DMS153 (cell line): ENCODE measurements at regions not wholly inside any gene's neighbourhood (a gene's known extent, or its start where the extent isn't known, plus 50 kb on each side); places are given as distances from the start of the nearest gene placed in this dataset.

ENCODE experiments used
- DNase-seq: peaks from one replicate; lab custom pipeline; 2025; lab: John Stamatoyannopoulos, UW

DNA sequence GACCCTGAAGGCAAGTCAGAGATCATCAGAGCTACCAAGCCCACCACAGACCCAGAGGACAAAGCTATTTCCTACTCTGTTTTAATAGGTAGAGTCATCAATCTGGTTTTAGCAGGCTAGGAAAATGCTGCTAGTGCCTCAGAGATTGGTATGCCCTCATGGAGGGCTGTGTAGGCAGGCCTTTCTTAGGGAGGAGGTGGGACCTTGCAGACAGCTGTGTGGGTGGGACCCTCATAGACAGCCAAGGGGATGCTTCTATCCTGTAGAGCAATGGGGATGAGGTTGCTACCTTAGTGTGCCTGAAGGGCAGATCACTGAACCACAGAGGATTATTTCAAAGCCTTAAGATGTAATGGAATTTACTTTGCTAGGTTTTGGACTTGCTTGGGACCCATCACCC, 534.9 kb upstream of the KLF12 start:
- no peak for DNase-seq

DNA sequence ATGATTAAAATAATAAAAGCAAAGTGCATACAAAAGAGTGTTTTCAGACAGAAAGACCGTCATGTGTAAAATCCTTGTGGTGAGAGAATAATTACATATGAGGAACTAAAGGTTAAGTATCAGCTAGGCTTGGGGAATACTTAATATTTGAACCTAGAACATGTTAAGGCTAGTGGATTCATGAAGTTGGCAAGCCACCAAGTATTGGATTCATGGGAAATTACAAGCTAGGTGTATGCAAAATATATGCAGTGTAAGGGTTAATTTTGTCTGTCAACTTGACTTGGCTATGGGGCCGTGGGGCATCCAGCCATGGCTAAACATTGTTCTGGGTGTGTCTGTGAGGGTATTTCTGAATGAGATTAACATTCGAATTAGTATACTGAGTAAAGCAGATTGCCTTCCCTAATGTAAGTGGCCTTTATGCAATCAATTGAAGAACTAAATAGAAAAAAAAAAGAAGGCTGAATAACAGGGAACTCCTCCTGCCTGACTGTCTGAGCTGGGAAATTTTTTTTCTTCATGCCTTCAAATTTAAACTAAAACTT, 533.5 kb upstream of the KLF12 start:
- DNase-seq = no peak

DNA sequence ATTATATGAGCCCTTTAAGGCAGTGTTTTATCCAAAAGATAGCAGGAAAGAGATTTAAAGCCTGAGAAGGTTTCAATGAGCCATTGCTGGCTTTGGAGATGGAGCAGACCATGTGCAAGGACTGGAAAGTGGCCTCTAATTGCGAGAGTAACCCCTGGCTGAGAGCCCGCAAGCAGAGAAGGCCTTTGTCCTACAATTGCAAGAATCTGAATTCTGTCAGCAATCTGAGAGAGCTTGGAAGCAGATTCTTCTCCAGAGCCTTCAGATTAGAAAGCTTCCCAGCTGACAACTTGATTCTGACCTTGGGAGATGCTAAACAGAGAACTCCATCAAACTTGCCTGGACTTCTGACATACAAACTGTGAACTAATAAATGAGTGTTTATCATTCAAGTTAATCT, 528.7 kb upstream of the KLF12 start:
- no peak for DNase-seq

DNA sequence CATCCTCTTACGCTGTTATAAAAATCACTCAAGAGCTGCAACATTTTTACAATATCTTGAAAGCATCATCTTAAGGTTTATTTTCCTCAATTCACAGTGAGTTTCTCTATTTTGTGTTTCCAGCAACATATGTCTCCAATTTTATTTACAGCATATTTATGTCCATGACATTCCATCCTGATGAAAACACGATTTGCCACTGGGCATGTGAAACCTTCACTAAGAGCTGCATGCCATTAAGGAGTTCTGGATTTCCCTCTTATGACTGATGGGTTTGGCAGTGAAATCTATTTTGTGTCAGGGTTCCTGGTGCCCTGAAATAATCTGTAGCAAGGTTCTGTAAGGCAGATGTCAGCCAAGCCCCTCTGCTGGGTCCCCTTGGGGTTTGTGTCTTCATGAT, 527.6 kb upstream of the KLF12 start:
- no peak for DNase-seq

DNA sequence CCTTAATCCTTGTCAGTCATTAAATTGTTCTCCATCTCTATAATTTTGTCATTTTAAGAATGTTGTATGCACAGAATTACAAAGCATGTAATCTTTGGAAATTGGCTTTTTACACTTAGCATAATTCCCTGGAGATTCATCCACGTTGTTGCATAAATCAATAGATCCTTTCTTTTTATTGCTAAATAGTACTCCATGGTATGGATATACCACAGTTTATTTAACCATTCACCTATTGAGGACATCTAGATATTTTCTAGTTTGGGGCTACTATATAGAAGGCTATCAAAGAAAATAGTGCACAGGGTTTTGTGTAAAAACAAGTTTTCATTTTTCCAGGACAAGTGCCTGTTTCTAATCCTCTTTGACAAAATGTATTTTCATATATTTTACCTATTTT, 523.6 kb upstream of the KLF12 start:
- no peak for DNase-seq

DNA sequence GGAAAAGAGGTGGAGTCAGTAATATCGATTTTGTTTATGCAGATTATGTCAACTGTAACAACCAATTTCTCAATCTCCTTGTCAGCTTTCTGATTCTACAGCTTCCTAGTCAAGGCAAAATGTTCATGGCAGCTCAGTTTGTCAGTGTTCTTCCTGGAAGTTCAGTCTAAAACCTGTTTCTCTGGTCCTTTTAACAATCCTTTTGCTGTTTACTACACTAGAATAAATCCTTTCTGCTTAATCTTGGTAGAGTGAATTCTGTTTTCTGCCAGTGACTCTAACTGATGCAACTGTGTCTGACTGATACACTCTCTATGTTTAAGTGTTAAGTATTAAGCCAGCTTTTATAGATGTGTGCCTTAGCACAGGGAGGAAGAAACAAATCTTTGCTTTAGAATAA, 516.9 kb upstream of the KLF12 start:
- DNase-seq = no peak

DNA sequence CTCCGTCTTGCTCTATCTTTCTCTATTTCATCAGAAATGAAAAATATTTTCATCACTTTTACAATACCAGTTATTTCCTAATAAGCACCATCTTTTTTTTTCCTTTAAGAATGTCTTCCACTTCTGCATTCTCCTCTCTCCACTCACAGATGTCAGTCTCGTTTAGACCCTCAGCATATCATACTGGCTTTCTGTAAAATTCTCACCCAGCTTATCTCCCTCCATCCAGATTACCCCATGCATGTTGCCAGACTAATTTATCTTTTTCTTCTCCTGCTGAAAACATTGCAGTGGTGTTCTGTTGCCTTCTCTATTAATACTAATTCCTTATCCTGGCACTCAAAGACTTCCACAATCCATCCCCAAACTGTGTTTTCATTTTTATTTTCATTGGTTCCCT, 513.8 kb upstream of the KLF12 start:
- DNase-seq = no peak

DNA sequence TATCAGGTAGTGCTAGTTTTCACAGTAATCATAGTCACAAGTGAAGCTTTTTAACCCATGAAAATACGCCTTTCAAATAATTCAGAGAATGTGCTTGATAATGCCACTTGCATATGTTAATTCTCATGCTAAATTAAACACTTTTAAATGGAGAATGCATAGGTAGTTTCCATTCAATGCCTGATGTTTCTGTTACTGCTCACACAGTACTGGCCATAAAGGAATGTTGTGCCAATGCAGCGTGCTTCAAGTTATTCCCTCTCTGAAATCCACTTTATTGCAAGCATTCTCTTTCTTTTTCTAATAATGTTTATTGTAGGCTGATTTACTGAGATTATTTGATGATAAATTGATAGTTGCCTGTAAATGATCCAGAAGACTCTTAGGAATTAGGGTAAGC, 513.0 kb upstream of the KLF12 start:
- no peak for DNase-seq

DNA sequence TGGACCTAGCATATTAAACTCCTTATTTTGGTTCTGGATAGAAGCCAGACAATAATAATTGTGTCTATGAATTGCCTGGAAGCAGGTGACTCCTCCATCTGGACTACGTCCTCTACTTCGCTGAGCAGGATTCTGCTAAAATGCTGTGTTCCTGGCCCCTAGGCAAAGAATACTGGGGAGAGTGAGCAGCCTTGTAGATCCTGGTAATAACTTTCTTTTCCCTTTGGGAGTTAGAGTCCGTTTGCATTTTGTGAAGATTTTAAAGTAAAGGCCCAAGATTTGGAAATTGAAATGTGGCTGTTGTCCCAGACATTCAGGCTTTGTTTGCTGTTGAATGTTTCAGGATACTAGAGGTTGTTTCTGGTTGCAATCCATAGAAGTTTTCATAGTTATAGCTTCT, 511.9 kb upstream of the KLF12 start:
- DNase-seq = no peak

DNA sequence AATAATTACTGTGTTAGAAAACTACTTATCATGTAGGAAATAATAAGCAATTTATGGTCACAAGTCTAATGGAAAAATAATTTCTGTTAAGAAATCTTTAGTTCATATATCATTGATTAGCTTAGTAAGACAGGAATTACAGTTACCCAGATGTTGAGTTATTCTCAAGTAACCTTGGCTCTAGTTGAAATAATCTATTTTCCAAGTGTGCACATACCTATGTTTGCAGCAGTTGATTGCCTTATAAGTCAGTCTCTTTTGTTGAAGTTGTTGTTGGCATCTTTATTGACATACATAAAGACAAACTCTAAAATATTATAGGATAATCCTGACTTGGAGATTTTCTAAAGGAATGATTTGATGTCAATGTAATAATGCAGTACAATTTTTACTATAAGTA, 511.4 kb upstream of the KLF12 start:
- DNase-seq = no peak

DNA sequence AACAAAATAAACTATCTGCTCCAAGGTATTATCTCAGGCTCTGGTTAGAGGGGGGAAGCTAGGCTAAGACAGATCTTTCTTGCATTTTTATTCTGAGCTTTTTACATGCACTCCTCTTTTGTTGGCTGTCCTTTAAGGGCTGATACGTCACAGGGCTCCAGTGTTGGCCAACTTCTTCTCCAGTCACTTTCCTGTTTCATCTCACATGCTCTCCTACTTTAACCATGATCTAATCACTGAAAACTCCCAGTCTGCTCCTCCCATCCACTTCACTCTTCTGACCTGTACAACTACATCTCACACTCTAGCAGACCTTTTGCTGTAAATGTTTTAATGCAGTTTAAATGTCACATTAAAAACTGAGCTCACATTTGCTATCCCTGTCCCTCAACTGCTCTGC, 510.0 kb upstream of the KLF12 start:
- DNase-seq = no peak

DNA sequence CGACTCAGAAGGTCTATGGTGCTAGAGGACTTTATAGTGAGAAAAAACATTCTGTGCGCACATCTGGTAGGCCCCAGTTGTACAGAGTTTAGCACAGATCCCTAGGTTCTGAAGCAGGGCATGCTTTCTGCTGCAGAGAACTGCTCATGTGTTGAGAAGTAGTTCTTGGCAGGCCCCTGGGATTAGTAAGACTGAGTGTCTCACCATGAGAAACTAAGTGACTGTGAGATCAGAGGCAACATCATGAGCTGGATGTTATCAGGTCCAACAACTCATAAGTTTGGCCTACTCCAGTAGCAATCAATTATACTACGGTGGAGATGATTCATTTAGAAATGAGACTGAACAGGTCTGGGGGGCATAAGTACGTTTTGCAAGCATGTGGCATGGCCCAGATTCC, 507.4 kb upstream of the KLF12 start:
- no peak for DNase-seq

DNA sequence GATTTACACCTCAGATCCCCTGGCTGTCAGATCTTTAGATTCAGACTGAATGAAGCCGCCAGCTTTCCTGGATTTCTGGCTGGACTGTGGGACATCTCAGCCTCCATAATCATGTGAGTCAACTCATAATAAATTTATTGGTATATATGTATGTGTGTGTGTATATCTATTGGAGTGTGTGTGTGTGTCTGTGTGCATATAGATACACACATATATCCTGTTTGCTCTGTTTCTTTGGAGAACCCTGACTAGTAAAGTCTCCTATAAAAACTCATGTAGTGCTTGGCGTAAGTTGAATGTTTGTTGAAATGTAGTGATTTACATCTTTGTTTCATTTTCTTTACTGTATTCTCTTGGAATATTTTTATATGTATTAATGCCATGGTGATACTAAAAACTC, 499.5 kb upstream of the KLF12 start:
- DNase-seq = no peak

DNA sequence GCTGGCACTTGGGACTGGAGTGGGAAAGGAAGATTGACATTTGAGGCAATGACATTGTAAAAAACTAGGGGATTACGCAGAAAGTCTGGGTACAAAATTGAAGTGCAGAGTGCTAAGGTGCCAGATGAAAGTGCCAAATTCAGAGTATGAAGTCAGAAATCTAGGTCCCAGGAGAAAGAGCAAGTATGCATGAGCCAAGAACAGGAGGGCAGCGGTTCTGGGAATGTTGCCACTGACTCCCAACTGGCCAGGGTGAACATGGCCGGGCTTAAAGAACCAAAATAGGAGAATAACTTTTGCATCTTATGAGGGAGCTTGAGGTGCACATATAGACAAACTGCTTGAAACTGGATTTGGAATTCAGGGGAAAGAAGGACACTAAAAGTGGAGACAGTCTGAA, 495.8 kb upstream of the KLF12 start:
- no peak for DNase-seq

DNA sequence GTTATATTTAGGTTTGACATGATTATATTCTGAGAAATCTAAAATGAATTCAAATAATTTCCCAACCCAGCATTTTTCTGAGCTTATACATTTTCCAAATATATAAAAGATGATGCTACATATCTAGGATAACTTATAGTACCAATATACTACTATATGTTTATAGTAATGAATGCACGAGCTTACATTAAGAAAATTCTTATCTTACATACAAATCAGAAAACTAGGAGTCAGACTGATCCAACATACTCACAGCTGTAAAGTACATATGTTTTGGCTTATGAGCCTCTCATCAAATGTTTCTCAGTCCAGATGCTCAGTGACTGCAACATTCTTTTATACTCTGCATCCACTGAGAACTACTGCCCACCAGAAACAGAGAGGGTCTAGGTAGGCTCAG, 491.3 kb upstream of the KLF12 start:
- no peak for DNase-seq

DNA sequence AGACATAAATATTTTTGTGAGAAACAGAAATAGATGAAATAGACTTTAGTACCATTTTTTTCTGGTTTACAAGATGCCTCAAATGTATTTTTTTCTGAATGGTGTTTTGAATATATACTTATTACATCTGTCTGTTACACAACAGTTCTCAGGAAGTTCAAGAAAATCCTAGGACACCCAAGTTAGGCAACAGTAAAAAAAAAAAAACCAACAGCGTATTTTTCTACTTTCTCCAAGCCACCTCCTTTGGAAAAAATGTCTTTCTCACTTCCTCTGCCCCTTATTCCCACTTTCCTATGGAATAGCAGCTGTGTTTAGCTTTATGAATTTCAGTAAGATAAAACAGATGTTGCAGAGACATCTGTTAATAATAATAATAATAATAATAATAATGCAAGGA, 489.6 kb upstream of the KLF12 start:
- DNase-seq = no peak

DNA sequence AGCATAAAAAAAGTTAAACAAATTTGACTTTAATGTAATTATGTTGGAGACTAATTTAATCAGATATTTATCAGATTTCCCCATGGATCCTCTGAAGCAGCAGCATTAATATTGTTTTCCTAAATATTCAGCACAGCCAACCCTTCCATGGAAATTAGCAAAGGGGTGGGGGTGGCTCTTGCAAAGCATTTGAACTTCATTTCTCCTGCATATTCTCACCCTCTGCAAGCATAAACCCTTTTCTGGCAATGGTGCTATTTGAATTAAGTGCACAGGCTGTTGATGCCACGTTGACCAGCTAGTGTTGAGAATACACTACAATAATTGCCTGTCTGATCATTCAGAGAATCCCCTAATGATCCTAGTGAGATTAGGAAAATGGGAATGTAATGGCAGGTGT, 488.1 kb upstream of the KLF12 start:
- no peak for DNase-seq

DNA sequence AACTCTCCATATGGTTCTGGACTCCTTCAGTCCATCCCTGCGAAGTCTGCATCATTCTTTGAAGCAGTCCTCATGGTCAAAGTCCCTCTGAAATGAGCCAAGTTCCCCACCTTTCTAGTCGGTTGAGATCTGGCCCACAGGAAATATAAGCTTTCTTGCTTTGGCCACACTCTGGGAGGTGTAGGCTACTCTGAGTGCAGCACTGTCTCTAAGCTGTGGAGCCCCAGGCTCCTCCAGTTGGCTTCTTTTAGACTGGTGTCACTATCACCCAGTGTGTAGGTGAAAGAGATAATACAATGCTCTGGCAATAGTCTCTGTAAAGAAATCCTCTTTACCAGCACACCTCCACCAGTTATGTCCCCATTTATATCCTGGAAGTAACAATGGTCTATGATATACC, 486.5 kb upstream of the KLF12 start:
- DNase-seq = no peak

DNA sequence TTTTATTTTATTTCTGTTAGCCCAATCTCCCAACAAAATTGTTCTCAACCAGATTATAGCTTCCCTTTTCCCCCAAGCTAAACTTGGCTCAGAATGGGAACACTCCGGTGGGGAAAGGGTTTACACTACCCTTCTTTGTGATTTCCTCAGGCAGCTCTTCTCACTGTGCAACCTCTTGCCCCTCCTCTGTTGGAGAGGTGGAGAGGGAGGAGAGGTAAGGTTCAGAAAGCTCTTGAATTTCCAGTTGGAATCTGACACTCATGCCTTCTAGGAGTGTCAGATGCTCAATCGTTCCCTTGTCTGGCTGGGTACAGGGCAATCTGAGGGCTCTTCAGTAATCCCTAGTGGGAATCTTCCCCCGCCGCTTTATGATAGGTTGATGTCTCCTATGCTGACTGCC, 486.1 kb upstream of the KLF12 start:
- DNase-seq = no peak

DNA sequence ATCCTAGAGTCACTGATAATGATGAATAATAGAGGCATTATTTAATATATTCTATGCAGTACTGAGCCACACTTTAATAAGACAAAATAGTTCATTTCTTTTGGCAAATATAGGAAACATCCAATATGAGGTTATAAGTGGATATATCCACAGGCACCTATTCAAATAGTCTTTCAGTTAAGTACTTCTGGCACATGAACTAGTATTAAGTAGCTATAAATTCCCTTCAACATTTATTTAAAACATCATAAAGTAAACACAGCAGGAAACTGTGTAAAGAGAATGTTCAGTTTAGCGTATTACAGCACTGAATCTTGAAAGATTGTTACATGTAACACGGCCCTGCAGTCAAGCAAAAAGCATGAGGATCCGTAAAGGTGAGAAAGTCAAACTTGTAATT, 463.3 kb upstream of the KLF12 start:
- peak; percentile 34 for DNase-seq

DNA sequence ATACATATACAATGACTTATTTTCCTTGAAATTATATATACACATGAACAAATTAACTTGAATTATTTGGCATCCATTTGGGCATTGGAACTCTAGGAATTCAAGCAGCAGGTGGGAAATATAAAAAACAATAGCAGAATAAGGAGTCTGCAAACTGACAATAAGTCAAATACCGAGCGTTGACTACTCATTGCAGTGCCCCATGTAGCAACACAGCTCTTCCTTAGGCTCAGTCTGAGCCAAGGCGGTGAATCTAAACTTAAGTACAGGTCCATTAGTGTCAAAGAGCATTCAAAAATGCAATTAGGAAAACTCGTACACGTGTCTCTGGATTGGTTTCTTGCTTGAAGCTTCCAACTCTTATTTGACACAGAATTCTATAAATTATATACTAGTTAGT, 462.5 kb upstream of the KLF12 start:
- no peak for DNase-seq

DNA sequence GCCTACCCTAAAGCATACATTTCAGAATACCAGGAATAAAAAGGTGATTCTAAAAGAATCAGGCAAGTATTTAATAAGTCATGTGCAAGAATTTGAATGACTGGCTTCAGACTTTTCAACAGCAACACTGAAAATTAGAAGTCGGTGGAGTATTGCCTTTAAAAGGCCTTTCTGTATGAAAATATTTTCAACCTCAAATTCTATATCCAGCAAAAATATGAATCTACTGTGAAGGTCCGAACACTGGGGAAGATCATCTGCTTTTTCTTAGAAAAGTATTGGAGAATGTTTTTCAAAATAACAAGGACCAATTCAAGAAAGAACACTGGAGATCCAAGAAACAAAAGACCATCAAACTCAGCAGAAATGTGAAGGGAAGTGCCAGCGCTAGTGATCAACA, 459.5 kb upstream of the KLF12 start:
- DNase-seq = no peak

DNA sequence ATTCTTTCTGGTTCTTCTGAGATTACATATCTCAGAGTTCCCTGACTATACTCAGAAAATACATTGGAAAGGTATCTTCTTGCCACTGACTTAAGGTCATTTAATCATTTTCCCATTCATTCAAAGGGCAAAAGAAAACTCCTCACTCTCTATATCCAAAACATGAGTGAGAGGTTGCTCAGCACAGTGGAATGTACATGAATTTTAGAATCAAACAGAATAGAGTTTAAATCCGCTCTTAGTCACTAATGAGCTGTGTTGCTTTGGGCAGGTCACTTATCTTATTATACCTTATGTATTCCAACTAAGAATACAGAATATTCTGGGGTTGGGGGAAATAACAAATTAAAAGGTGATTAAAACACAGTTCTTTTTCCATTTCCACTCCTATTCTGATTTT, 452.6 kb upstream of the KLF12 start:
- no peak for DNase-seq

DNA sequence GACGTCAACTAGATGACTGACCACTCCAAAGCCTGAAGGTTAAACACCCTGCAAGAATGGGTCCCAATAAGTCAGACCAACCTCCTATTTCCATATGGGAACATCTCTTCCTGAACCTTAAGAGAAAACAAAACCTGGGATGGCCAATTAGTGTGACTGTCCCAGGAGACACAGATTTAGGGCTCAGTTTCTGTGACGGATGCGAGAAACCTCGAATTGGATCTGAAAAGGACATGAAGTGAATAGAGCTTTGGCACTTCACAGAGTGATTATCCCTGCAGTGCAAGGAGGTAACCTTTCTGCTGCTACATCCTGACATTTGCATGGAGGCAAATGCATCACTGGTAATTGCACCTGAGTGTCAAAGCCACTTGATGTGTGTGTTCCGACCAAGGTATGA, 442.2 kb upstream of the KLF12 start:
- no peak for DNase-seq

DNA sequence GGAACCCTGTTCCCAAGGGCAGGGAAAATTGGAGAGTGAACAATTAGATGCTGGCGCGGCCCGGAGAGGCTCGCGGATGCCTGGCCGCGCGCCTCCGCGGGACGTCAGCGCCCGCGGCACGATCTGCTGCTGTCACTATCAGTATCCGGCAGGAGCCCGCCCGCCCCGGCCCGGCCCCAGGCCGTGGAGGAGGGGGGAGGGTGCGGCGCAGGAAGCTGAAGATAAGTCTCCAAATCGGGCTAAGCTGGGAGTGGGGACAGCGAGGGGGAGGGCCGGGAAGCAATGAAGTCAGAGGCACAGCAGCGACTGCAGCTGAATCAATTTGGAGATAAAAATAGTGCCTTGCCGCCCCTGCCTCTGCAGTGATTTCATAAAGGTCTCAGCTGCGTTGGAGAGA, 441.5 kb upstream of the KLF12 start:
- DNase-seq = peak; percentile 36
